Activated T-cell treated with anti-CD3 and anti-CD28 coated beads, Interleukin-2, amount 50 U/mL, for 48 hours (primary cell): ENCODE measurements at regions not wholly inside any gene's neighbourhood (a gene's known extent, or its start where the extent isn't known, plus 50 kb on each side); places are given as distances from the start of the nearest gene placed in this dataset.
A peak's percentile ranks its signal among the peaks of the same experiment; 100 is the strongest.

Source experiments
- DNase-seq, 2 experiments: peaks; one replicate each; pipeline ENCODE4 v3.0.0-alpha.2; 2020

DNA sequence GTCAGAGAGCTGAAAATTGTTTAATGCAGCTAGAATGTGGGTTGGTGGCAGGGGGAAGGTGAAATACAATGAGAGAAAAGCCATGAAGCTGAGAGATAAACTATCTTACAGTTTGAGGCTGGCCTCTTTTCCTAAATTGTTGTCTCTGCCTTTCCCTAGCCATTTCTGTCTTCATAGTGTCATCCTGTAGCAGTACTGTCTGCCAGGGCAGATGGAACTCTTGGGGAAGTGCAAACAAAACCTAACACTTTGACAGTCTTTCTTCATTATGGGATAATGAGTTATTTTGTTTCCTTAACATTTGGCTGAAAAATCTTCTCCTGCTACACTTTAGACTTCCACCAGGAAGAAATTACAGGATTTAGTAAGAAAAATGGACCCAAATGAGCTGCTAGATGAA, 197.8 kb upstream of the ARX start:
- DNase-seq = no peak

DNA sequence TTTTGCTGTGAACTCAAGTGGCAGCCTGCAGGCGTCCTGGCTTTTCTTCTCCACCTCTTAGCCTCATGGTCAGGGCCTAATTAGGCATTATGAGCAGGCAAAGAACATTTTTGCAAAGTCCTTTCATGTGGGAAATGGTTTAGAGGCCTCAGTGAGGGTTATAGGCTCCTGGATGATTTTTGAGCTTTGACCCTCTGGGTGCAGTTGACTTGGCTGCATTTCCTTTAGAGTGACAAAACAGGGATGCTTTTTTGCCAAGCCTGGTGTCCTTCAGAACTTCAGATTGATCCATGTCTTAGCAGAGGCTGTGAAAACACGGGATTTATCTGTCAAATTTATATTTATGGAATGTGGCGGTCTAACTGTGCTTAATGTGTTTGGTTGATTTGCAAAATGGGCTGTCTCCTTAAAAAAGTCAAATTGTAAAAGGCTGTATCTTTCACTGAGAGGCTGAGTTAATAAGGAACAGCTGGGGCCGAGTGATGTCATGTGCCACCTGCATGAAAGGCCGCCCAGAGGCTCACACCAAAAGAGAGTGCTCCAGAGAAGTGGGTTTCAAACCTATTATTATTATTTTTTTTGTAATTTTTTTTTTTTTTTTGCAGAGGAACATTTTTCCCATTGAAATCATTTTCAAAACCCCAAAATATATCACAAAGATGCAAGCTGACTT, 192.2 kb upstream of the ARX start:
- DNase-seq = no peak

DNA sequence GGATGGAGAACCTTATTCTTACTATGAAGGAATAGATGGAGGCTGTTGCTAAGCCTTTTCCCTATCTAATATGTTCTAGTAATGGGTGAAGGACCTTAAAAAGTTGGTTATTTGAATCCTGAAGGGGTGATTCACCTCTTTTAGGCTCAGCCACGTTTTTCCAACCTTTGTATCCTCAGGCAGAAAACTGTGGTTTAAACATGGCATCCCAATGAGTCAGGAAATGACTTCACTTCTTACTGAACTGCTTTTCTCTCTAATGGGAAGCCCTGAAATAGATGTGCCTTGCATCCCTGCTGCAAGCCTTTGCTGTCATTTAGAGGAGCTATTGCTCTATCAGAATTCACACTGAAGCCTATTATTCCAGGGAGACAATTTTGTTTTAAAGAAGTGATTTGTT, 191.0 kb upstream of the ARX start:
- DNase-seq = no peak

DNA sequence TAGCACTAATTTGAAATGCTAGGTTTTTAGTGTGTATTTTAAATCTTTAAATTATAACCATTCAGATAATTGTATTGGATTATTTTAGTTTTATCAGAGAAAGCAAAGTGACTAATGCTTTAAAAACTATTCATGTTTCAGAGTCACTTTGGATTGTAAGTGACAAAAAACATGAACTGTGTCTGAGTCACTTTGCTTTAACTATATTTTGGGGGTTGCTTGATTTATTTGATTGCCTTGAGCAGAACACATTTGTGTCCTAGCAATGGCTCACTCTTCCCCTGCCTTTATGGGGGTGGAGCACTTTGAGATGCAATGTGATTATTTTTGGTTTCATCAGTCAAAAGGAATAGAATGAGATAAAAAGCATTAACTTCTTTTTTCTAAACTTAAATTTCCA, 188.4 kb upstream of the ARX start:
- no peak for DNase-seq

DNA sequence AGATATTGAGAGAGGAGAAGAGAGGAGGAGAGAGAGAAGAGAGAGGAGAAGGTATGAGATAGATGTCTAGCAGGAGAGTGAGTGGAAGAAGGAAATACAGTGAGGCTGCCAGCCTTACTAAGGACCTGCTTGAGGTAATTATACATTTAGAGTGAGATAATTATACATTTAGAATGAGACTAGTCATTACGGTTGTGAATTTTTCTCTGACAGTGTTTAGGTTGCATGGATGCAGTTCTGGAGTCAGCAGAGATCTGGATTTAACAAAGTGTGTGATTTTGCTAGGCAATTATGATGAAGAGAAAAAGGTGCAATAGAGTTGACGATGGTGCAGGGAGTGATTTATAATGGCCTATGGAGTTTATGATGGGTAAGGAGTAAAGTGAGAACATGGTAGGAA, 187.1 kb upstream of the ARX start:
- DNase-seq = no peak

DNA sequence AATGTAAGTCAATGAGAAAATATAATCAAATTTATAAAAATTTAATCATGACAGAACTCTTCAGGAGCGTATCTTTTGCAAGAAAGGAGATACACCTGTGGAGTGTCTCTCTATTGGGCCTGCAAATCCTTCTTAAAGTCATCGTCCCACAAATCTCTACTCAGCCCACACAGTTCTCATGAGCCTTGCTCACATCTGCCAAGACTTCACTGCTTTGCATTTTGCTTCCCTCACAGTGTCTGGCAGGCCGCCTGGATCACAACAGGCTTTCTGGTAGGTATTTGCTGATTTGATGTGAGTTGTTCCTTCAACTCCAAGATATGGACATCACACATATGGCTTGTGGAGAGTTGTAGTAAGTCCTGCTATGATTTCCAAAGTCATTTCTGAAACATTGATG, 183.1 kb upstream of the ARX start:
- no peak for DNase-seq

DNA sequence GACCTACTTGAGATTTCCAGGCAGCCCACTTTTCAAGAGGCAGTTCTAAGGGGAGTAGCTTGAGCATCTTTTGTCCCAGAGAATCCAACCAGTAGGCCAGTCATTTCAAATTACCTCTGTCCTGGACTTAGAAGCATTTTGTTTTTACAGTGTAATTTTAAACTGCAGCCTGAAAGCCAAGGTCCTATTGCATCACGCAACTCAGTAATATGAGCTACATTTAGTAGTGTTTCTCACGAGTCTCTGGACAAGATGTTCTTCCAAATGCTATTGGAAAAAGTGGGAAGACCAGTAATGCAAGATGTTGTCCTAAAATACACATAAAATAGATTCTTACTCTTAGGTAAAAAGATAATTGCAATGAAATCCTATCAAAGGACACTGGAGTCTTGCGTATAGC, 182.5 kb upstream of the ARX start:
- DNase-seq = no peak

DNA sequence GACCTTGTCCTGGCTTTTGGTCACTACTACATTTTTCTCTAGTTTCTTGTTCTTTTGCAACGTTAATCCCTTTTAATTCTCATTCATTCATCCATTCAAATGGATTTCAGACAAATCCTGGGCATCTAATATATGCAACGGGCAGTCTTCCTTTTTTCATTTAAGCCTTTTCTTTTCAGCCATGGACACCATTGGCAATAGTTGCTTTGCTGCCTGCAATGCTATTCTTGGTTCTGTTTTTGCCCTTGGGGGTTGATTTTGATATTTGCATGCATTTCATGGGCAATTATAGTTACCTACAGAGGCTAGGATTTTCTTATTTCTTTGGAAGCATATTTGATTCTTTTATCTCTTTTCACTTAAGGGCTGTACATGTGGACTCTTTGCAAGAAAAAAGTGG, 180.5 kb upstream of the ARX start:
- no peak for DNase-seq

DNA sequence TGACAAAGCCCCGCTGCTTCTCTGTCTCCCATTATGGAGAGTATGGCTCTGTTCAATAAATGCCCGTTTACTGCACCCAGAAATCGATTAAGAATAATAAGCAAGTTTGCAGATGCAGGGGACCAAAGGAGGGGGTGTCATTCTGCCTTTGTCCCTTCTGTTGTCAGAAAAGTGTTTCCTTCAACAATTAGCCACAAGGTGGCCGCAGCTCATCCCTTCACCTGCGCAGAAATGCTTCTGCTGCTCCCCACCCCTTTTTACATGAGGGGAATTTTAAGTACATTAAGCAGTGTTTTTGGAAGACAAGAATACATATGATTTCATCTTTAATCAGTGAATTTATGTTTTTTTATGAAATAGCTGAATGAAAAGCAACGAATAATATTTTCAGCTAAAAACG, 175.6 kb upstream of the ARX start:
- no peak for DNase-seq

DNA sequence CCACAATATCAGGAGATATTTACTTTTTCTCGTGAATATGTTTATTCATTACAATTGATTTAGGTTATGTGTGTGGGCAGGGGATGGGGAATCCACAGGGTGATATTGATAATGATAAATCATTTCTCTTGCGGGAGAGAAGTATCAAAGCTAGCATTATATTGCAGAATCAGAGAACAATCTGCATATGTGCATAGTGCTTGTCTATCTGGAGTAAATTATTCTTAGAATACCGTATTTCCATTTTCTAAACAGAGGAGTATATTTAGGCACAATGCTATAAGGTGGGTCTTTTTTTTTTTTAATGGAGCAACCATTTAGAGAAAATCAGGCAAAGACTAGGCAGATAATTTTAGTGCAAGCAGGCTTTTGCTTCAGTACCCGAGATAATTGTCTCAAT, 166.0 kb upstream of the ARX start:
- no peak for DNase-seq

DNA sequence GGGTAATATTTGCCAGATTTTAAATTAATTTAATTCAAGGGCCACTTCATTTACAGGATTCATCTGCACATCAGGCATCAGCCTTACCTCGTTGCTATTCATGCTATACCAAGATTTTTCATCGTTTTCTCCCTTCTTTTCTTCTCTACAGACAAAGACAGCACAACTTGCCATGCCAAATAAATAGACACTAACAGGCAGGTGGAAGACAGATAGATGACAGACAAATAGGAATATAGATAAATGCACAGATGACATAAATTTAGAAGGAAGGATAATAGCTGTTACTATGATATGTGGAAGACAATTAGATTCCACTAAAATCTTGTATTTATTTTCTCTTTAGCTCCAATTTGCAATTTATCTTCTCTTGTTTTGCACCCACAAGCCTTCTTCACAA, 164.5 kb upstream of the ARX start:
- DNase-seq = no peak

DNA sequence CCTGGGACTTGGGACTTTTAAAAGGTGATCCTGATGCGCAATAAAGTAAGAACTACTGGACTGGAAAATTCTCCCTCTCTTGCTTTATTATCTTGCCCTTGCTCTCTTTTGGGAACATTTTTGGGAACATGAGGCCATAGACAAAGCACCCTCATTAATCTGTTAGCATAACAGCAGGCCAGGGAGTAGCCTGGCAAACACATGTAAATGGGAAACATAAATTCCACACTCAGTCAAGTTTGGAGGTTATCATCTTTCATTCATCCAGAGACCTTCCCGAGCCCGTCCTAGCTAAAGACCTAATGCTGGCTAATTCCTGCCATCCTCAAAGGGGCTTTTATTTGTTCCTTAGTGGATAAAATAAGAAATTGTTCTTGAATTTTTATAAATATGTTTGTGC, 162.8 kb upstream of the ARX start:
- no peak for DNase-seq

DNA sequence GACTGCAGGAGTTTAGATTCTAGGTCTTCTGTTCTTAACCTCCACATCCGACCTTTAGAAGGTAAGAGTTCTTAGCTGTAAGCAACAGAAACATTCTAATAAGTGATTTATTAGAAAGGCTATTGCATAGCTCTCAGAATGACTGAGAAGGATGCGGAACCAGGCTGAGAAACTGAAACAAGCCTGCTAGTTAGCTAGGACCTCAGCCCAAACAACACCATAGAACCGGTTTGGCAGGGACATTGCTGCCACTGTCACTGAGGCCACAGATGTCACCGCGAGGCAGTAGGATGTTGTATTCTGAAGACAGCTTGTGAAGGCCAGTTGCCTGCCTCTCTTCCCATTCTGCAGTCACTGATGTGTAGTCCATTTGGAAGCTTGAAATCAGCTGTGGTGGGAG, 160.0 kb upstream of the ARX start:
- no peak for DNase-seq

DNA sequence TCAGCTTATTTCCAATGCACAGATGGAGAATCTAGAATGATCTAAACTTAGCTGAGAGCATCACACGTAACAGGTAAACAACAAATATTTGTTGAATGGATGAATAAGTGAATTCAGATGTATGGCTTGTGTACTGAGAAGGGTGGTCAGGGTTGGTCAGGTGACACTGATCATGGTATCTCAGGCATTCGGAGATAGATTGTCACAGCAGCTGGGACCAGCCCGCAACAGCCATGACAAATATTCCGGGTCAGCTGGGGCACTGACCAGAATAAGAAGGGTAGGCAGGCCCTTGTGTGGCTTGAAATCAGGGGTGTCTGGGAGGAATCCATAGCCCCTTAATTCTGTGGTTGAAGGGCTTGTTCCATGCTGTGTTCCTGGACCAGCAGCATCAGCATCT, 159.4 kb upstream of the ARX start:
- DNase-seq = no peak

DNA sequence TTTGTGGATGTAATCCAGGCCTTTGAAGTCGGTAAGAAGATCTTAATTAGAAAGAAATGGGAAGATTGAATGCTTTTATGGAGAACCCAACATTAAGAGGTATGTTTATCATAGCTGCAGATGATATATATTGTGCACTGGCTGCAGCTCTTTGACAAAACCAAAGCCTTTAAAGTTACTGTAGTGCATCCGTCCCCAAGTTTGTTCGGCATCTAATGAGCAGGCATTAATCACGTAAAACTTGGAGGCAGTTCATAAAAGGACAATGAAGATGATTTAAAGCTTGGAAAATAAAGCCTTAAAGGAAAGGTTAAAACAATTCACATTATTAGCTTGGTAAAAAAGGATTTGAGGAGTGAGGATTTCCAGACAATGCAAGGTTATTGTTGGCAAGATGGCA, 150.8 kb upstream of the ARX start:
- no peak for DNase-seq

DNA sequence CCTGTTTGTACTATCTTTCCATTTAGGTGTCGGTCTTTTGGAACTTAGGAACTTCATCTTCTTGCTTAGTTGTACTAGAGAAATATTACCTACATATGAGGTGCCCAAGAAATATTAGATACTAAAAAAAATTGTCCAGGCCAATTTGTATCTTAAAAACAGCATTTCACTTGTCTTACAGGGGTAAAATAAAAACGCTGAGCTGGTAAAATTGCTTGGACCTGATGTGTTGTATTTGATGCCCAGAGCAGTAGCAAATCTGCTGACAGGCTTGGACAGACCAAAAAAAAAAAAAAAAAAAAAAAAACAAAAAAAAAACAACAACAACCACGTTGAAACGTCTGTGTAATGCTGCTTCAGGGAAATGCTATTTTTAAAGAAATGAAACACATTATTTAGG, 150.4 kb upstream of the ARX start:
- DNase-seq = no peak

DNA sequence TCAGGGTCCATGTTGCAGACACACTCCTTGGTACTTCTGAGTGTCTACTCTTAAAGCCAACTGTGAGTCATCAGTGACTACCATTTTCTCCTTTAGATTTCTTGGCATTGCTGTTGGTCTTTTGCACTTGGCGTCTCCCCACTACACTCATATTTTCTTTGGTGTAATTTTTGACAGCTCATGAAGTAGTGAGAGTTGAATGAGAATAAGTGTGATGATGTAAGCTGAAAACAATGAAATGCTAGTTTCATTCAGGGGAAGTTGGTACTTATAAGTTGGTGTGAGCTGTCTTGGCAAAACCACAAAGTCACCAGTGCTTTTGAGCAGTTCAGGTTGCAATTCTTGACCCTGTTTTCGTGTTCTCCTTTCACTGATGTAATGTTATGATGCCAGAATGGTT, 142.9 kb upstream of the ARX start:
- DNase-seq = no peak

DNA sequence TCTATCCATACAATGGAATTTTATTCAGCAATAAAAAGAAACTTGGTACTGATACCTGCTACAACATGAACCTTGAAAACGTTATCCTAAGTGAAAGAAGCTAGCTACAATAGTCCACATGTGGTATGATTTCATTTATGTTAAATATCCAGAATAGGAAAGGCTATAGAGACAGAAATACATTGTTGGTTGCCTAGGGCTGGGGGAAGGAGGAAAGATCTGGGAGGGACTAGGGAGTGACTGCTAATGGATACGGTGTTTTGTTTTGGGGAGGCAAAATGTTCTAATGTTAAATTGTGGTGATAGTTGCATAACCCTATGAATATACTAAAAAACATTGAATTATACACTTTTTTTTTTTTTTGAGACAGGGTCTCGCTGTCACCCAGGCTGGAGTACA, 141.1 kb upstream of the ARX start:
- DNase-seq = no peak

DNA sequence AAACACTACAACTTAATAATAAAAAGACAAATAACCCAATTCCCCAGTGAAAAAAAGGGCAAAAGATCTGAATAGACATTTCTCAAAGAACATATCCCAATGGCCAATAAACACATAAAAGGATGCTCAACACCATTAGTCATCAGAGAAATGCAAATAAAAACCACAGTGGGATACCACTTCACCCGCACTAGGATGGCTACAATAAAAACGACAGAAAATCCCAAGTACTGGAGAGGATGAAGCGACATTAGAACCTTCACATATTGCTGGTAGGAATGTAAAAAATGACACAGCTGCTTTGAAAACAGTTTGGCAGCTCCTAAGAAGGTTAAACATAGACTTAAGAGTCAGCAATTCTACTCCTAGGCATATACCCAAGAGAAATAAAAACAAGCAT, 140.6 kb upstream of the ARX start:
- no peak for DNase-seq

DNA sequence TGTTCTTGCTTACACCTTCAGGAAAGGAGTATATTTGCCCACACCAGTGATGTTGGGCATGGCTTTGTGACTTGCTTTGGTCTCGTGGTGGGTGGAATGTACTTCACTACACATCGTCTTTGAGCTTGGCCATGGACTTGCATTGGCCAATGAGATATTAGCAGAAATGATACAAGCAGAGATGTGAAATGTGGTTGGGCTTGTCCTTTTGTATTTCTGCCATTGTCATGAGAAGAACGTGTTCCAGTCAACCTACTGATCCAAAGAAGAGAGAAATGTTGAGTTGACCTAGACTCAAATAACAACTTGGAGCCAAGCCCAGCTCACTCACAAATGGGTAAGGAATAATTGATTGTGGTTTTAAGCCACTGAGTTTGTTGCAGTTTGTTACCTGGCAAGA, 138.4 kb upstream of the ARX start:
- DNase-seq = no peak

DNA sequence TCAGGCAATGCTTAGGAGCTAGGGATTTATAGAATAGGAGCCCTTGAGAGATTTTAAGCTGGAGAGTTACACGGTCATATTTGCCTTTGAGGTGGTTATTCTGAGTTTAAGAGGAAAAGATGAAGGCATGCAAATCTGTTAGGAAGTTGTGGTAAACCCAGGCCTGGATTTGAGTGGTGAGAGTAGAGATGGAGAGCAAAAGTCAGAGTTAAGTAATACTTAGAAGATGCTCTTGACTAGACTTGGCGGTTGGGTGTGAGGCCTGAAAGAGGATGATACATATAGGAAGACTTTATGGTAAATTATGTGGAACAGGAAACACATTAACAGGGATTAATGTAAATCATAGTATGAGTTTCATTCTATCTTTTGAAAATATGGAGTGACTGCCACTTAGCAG, 136.0 kb upstream of the ARX start:
- no peak for DNase-seq

DNA sequence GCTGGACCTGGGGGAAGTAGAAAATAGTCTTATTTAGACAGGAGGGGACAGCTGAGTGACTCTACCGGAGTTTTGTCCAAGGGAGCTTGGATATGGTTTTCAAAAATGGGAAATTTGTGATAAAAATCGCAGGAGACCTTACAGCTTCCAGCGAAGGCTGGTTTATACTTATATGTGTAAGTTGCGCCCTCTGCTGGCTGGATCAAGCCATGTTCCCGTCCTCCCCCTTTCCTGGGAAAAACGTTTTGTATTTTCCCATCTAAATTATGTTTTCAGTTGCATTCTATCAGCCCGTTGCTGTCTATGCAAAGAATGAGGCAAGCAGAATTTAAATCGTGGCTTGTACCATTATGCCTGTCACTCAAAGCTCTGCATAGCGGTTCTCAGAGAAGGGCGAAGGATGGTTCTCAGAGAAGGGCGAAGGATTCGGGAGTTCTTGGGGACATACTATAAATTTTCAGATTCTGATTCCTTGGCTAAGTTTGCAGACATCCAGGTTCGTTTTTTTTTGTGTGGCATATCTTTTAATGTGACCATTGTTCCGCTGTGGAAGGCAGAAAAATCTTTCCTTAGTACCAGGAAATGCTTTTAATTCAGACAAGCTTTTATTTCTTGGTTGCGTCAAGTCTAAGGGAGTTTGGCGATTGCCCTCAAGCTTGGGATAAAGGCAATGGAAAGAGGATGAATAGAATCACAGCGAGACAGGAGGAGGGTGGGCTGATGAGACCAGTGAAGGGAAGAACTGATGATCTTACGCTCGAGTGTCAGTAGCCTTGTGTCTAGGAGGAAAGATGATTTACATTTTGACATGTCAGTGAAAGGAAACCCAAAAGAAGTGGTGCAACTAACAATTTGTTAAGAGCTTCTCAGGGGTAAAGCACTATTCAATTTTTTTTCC, 128.5 kb upstream of the ARX start:
- peak; percentile 47 to 54 for DNase-seq

DNA sequence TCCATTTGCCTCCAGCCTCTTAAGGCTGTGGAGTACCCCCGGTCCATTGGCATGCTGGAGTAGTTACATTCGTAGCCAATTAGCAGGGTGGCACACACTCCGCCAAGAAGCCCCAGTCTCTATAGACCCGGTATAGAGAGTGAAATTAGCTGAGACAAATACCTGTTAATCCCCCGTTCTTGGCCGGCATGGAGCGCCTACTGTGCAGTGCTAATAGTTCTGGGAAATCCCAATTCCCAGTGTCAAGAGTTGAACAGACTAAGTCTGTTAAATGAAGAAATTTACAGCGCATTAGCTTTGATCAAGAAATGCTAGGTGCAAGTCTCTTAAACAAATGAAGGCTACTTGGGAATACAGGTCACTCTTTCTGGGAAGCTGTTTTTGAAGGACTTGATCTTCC, 127.8 kb upstream of the ARX start:
- DNase-seq = no peak

DNA sequence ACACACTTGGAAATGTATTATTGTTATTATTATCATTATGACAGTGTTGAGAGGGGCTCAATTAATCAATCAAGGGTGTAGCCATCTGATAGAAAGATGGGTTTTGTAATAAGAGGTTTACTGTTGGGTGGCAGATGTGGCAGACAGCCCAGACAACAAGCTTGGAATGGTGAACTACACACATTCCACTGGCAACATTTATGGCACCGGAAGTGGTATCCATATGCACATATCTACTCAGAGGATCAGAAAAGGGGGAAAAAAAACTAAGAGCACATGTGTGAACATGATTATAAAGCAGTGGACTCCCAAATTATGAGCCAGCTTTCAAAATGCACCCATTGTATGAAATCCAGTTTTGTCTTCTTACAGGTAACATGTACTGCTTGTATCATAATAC, 125.9 kb upstream of the ARX start:
- no peak for DNase-seq

DNA sequence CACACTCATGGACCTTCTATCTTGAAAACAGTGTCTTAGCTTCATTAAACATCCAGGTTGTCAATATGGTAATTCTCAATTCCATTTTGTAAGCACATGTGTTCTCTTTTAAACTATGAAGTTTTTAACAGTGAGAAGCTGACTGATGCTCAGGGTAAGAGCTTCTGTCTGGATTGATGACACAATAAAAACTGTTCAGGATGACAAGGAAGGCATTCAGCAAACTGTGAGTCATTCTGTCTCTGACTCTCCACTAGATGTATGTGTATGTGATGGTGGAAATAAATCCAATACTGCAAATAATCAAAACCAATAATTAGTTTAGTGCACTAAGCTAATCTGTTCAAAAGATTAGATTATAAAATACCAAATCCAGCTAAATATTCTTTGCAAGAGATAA, 115.3 kb upstream of the ARX start:
- DNase-seq = no peak
